ENCODE measurements at regions not wholly inside any gene's neighbourhood (a gene's known extent, or its start where the extent isn't known, plus 50 kb on each side); places are given as distances from the start of the nearest gene placed in this dataset.

DNA sequence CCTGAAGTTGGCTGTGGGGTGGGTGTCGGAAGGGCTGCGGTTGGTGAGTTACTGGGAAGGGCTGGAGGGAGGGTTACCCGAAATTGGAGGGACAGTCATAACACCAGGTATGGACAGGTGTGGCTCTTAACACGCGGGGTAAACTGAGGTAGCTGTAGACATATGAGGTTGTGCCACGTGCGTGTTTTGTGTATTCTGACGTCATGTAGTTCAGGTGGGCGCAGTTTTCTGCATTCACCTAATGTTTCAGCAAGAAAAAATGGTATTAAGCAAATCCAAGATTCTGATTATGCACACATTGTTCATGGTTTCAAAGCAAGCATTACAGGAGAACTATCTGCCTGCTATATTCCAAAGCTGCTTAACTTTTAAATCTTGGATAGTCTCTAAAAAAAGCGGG, 83.5 kb upstream of the GPM6B start:
- Histone ChIP-seq H3K4me3 (ENCODE audit: low read depth in 2 of 2, low read length in 2 of 2) (no peak overlapping the region), H3K36me3 (ENCODE audit: control insufficient read depth, insufficient read depth, low read length) (no peaks in the 10 kb centered on the region), H3K9me3 (ENCODE audit: control insufficient read depth, insufficient read depth, low read depth, low read length) (no peaks in the 10 kb centered on the region), H3K27me3 (ENCODE audit: control insufficient read depth, insufficient read depth, low read length) (no peaks in the 10 kb centered on the region), H3K27ac (ENCODE audit: low read length) (no peak overlapping the region), H3K4me1 (ENCODE audit: control insufficient read depth, insufficient read depth, low read length) (no peaks in the 10 kb centered on the region)
- ATAC-seq (no peak), DNase-seq (ENCODE audit: low read depth, low spot score) (no peak)
- no TSS peak for BruUV-seq (replicated peaks)
- no peak for TF ChIP-seq TCF7L2 (IDR thresholded peaks at IDR 0.05; ENCODE audit: low read depth, low read length)
- TF ChIP-seq, protein P1, sequence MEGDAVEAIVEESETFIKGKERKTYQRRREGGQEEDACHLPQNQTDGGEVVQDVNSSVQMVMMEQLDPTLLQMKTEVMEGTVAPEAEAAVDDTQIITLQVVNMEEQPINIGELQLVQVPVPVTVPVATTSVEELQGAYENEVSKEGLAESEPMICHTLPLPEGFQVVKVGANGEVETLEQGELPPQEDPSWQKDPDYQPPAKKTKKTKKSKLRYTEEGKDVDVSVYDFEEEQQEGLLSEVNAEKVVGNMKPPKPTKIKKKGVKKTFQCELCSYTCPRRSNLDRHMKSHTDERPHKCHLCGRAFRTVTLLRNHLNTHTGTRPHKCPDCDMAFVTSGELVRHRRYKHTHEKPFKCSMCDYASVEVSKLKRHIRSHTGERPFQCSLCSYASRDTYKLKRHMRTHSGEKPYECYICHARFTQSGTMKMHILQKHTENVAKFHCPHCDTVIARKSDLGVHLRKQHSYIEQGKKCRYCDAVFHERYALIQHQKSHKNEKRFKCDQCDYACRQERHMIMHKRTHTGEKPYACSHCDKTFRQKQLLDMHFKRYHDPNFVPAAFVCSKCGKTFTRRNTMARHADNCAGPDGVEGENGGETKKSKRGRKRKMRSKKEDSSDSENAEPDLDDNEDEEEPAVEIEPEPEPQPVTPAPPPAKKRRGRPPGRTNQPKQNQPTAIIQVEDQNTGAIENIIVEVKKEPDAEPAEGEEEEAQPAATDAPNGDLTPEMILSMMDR (IDR thresholded peaks at IDR 0.05) = no peak
- no peak for TF ChIP-seq SIN3A (IDR thresholded peaks at IDR 0.05; ENCODE audit: borderline replicate concordance, insufficient read depth, low read depth, low read length)
- TF ChIP-seq, protein P2, sequence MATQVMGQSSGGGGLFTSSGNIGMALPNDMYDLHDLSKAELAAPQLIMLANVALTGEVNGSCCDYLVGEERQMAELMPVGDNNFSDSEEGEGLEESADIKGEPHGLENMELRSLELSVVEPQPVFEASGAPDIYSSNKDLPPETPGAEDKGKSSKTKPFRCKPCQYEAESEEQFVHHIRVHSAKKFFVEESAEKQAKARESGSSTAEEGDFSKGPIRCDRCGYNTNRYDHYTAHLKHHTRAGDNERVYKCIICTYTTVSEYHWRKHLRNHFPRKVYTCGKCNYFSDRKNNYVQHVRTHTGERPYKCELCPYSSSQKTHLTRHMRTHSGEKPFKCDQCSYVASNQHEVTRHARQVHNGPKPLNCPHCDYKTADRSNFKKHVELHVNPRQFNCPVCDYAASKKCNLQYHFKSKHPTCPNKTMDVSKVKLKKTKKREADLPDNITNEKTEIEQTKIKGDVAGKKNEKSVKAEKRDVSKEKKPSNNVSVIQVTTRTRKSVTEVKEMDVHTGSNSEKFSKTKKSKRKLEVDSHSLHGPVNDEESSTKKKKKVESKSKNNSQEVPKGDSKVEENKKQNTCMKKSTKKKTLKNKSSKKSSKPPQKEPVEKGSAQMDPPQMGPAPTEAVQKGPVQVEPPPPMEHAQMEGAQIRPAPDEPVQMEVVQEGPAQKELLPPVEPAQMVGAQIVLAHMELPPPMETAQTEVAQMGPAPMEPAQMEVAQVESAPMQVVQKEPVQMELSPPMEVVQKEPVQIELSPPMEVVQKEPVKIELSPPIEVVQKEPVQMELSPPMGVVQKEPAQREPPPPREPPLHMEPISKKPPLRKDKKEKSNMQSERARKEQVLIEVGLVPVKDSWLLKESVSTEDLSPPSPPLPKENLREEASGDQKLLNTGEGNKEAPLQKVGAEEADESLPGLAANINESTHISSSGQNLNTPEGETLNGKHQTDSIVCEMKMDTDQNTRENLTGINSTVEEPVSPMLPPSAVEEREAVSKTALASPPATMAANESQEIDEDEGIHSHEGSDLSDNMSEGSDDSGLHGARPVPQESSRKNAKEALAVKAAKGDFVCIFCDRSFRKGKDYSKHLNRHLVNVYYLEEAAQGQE (IDR thresholded peaks at IDR 0.05; ENCODE audit: insufficient read depth in 1 of 2, low read depth in 2 of 2, low read length in 1 of 2) = no peak
- TF ChIP-seq POLR2AphosphoS5 (IDR thresholded peaks at IDR 0.05; ENCODE audit: low read depth, low read length) = no peak
- CTCF ChIA-PET = no interaction called here
- in situ Hi-C loops (cut with HindIII; ENCODE audit: low pct_unique_long_range_greater_than_20kb, low sequenced_read_pairs) = no loop called here
- intact Hi-C loops (cut with micrococcal nuclease; ENCODE audit: unreplicated experiment) = no loop called here
- POLR2A ChIA-PET = no interaction called here

DNA sequence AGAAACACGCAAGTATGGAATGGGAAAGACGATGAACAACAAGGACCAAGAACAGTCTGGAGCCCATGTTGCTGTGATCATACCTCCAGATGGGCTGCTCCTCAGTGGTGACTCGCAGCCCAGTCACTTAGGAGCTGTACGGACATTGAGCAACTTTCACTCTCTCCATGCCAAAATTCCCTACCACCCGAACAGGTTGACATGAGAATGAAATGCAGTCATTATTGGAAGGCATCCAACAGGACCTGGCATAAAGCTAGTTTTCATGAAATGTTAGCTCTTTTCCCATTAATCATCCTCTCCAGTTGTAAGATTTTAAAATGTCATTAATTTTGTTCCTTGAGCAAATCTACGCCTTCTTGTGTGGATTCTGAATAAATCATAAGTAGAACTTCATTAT, 82.7 kb upstream of the GPM6B start:
- Histone ChIP-seq H3K36me3 (ENCODE audit: control insufficient read depth, insufficient read depth, low read length) (no peaks in the 10 kb centered on the region), H3K27ac (ENCODE audit: low read length) (no peak overlapping the region), H3K4me3 (ENCODE audit: low read depth in 2 of 2, low read length in 2 of 2) (no peak overlapping the region), H3K27me3 (ENCODE audit: control insufficient read depth, insufficient read depth, low read length) (no peaks in the 10 kb centered on the region), H3K9me3 (ENCODE audit: control insufficient read depth, insufficient read depth, low read depth, low read length) (no peaks in the 10 kb centered on the region), H3K4me1 (ENCODE audit: control insufficient read depth, insufficient read depth, low read length) (no peaks in the 10 kb centered on the region)
- ATAC-seq = no peak
- in situ Hi-C loops (cut with HindIII; ENCODE audit: low pct_unique_long_range_greater_than_20kb, low sequenced_read_pairs) = no loop called here
- no TSS peak for BruUV-seq (replicated peaks)
- POLR2A ChIA-PET = no interaction called here
- CTCF ChIA-PET = no interaction called here
- TF ChIP-seq TCF7L2 (IDR thresholded peaks at IDR 0.05; ENCODE audit: low read depth, low read length) (no peak), SIN3A (IDR thresholded peaks at IDR 0.05; ENCODE audit: borderline replicate concordance, insufficient read depth, low read depth, low read length) (no peak), POLR2AphosphoS5 (IDR thresholded peaks at IDR 0.05; ENCODE audit: low read depth, low read length) (no peak)
- TF ChIP-seq, protein P2 (IDR thresholded peaks at IDR 0.05; ENCODE audit: insufficient read depth in 1 of 2, low read depth in 2 of 2, low read length in 1 of 2) = no peak
- TF ChIP-seq, protein P1 (IDR thresholded peaks at IDR 0.05) = no peak
- DNase-seq (ENCODE audit: low read depth, low spot score) = no peak
- intact Hi-C loops (cut with micrococcal nuclease; ENCODE audit: unreplicated experiment) = no loop called here
